ENCODE measurements at regions not wholly inside any gene's neighbourhood (a gene's known extent, or its start where the extent isn't known, plus 50 kb on each side); places are given as distances from the start of the nearest gene placed in this dataset.

DNA sequence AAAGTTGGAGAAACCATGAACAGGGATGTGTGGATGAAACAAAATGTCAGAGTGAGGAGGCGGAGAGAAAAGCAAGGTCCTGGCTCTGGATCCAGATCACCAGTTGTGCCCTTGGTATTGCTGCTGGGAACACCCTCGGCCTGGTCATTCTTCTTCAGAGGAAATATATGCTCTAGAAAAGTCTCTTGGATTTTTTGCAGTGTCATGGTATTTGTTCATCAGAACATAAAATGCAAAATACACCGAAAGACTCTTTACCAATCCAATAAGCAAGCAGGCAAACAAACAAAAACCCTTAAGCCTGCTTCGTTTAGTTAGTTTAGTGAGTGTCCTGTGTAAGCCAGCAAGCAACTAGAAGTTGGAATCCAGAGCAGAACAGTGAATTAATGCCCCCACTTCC is 88.7 kb upstream of the CDH6 start:
- no peak for DNase-seq (ENCODE audit: low spot score)
- in situ Hi-C loops (cut with MboI; ENCODE audit: low sequenced_read_pairs, unreplicated experiment) = no loop called here
- TF ChIP-seq, protein P1, sequence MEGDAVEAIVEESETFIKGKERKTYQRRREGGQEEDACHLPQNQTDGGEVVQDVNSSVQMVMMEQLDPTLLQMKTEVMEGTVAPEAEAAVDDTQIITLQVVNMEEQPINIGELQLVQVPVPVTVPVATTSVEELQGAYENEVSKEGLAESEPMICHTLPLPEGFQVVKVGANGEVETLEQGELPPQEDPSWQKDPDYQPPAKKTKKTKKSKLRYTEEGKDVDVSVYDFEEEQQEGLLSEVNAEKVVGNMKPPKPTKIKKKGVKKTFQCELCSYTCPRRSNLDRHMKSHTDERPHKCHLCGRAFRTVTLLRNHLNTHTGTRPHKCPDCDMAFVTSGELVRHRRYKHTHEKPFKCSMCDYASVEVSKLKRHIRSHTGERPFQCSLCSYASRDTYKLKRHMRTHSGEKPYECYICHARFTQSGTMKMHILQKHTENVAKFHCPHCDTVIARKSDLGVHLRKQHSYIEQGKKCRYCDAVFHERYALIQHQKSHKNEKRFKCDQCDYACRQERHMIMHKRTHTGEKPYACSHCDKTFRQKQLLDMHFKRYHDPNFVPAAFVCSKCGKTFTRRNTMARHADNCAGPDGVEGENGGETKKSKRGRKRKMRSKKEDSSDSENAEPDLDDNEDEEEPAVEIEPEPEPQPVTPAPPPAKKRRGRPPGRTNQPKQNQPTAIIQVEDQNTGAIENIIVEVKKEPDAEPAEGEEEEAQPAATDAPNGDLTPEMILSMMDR (IDR thresholded peaks at IDR 0.05; ENCODE audit: borderline replicate concordance, control extremely low read depth, extremely low read depth, insufficient read depth, missing control alignments) = no peak

DNA sequence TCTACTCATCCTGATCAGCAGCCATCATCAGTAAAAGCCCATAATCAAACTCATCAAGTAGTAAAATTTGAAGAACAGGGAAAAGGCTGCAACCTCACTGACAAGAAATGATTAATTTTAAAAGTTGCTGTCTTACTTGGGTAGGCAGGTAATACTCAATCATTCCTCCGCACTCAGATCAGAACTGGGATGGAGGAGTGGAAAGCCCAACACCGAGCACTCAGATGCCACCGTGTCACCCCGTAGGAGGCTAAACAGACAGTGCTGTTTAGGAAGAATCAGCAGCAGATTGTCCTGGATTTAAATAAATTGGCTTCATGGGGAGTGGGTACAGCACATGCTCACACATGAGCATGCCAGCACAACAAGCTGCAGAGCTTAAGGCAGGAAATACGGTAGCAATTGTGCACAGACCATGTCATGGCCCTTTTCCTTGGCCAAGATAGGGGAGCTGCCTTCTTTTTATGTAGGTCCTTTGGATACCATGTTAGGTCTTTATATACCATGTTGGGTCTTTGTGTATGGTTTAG is 92.6 kb upstream of the CDH6 start:
- TF ChIP-seq, protein P1 (IDR thresholded peaks at IDR 0.05; ENCODE audit: borderline replicate concordance, control extremely low read depth, extremely low read depth, insufficient read depth, missing control alignments) = no peak
- no peak for DNase-seq (ENCODE audit: low spot score)

DNA sequence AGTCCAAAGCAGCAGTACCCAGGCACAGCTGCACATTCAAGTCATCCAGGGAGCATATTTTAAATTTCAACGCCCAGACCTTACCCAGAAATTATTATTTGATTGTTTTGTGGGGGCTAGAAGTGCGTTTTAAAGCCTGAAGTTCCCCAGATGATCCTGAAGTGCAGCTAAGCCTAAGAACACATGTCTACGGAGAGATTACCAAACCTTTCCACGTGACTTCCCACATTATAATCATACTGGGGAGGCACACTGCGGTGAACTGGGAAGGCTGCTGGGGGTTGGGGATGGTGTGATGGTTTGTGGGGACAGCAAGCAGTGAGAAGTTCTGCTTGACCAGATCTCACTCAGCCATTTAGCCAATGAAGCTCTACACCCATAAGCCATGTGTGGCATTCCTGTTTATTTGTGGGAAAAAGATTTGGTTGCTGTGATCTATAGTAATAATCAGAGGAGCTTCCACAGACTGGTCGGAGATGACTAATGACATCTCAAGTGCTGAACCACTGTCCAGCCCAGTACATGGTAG is 93.4 kb upstream of the CDH6 start:
- TF ChIP-seq, protein P1 (IDR thresholded peaks at IDR 0.05; ENCODE audit: borderline replicate concordance, control extremely low read depth, extremely low read depth, insufficient read depth, missing control alignments) = no peak
- no peak for DNase-seq (ENCODE audit: low spot score)
- in situ Hi-C loops (cut with MboI; ENCODE audit: low sequenced_read_pairs, unreplicated experiment) = no loop called here

More for the DNA sequence above, 92.6 kb upstream of the CDH6 start:
- in situ Hi-C loops (cut with MboI; ENCODE audit: low sequenced_read_pairs, unreplicated experiment) = no loop called here

DNA sequence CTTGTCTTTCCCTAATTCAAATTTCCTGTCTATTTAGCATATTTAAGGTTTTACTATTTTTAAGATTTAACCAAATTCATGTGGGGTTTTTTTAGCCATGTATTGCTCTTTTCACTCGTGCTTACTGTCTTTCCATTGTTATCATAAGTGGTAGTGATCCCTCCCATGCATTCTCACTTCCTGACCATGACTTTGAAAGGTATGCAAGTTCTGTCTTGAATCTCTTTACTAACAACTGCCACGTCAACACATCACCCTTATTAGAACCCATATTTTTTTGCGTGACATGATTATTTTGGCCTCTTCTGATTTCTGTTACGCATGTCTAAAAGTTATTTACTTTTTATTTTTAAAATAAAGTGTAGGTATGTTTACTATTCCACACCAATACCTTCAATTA is 94.7 kb upstream of the CDH6 start:
- in situ Hi-C loops (cut with MboI; ENCODE audit: low sequenced_read_pairs, unreplicated experiment) = no loop called here
- TF ChIP-seq, protein P1 (IDR thresholded peaks at IDR 0.05; ENCODE audit: borderline replicate concordance, control extremely low read depth, extremely low read depth, insufficient read depth, missing control alignments) = no peak
- DNase-seq (ENCODE audit: low spot score) = no peak

DNA sequence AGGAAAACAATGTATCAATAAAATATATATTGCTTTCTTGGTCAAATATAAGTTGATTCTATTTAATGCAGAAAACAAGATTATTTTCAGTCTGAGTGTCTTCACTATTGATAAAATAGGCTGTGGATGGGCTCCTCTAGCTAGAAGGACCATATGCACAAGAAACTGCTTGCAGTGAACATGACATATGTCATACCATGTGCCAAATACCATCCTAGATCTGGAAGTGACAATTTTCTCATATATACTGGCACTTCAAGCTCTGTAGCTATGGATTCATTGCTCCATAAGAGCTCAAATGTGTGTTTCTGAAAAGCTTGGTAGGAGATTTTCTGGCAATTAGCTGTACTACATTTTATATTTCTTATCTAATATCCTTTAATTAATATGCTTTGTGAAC is 95.6 kb upstream of the CDH6 start:
- TF ChIP-seq, protein P1 (IDR thresholded peaks at IDR 0.05; ENCODE audit: borderline replicate concordance, control extremely low read depth, extremely low read depth, insufficient read depth, missing control alignments) = no peak
- DNase-seq (ENCODE audit: low spot score) = no peak
- in situ Hi-C loops (cut with MboI; ENCODE audit: low sequenced_read_pairs, unreplicated experiment) = no loop called here

DNA sequence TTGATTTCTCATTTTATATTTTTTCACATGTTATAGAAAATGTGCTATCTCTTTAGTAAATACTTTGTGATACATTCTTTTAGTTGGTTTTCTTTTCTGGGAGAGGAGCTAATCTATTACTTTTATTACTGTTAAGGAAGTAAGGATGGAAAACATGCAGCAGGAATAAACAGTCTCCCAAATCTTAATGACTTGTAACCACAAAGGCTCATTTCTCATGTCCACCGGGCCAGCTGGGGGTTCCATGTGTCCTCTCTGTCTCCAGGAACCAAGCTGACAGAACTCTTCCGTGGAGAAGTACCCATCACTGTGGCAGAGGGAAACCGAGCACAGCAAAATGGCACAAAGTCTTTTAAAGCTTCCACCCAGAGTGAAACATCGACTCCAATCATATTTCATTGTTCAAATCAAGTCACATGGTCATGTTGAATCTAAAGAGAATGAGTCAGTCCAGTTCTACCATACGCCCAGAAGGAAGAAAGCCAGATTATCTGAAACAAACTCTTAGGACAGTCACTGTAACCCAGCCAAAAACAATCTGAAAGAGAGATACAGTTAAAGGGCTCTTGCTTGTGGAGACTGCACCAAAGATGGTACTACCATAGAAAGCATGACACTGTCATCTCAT is 97.1 kb upstream of the CDH6 start:
- in situ Hi-C loops (cut with MboI; ENCODE audit: low sequenced_read_pairs, unreplicated experiment) = no loop called here
- TF ChIP-seq, protein P1 (IDR thresholded peaks at IDR 0.05; ENCODE audit: borderline replicate concordance, control extremely low read depth, extremely low read depth, insufficient read depth, missing control alignments) = no peak
- no peak for DNase-seq (ENCODE audit: low spot score)

Data from GM13976 (cell line).